GM12874 (cell line): ENCODE measurements at regions not wholly inside any gene's neighbourhood (a gene's known extent, or its start where the extent isn't known, plus 50 kb on each side); places are given as distances from the start of the nearest gene placed in this dataset.

Experiments
- CTCF ChIP-seq: IDR thresholded peaks from 2 replicates; pipeline ENCODE4 v1.5.1; 2011; ENCODE audit warnings: low read depth, mild to moderate bottlenecking, control low read depth, low read length, moderate library complexity; ENCODE audit not compliant: insufficient read depth

GRCh38 chr1:55712148-55712547 is 497.0 kb upstream of the USP24 start:
- TF ChIP-seq CTCF: no peak

- TF ChIP-seq CTCF: no peak
Measured at GRCh38 chr1:55708781-55709180, 493.6 kb upstream of the USP24 start.

GRCh38 chr1:55707846-55708245 is 492.7 kb upstream of the USP24 start:
- TF ChIP-seq CTCF: no peak

GRCh38 chr1:55707196-55707595 is 492.0 kb upstream of the USP24 start:
- no peak for TF ChIP-seq CTCF

- TF ChIP-seq CTCF: no peak
Measured at GRCh38 chr1:55706397-55706796, 491.2 kb upstream of the USP24 start.

- TF ChIP-seq CTCF: no peak
Measured at GRCh38 chr1:55703726-55704363, 488.7 kb upstream of the USP24 start.

- peak; percentile 77 for TF ChIP-seq CTCF
Measured at GRCh38 chr1:55702064-55702463, 486.9 kb upstream of the USP24 start.
